ENCODE measurements at regions not wholly inside any gene's neighbourhood (a gene's known extent, or its start where the extent isn't known, plus 50 kb on each side); places are given as distances from the start of the nearest gene placed in this dataset.
"Not testable (repeated sequence)": the region's sequence is repeated elsewhere in the genome, so short reads cannot be mapped to it uniquely, and the experiment has no call there.

DNA sequence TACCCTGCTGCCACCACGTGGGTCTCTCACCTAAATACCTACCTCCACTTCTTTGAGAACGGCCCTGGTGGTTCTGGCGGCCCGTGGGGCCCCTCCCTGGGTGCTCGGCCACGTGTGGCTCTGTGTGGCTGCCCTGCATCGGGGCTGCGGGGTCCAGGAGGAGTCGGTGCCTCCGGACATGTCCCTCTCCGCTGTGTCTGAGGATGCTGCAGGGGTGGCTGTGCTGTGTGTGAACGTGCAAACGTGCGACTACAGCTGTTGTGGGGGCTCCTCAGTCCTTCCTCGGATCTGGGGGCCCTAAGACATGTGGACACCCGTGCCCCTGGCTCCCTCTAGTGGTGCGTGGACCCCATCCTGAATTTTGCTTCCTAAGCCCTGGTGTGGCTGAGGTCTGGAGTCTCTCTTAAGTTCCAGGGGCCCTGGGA lies 691.8 kb downstream of the QKI start:
- no peak for DNase-seq

DNA sequence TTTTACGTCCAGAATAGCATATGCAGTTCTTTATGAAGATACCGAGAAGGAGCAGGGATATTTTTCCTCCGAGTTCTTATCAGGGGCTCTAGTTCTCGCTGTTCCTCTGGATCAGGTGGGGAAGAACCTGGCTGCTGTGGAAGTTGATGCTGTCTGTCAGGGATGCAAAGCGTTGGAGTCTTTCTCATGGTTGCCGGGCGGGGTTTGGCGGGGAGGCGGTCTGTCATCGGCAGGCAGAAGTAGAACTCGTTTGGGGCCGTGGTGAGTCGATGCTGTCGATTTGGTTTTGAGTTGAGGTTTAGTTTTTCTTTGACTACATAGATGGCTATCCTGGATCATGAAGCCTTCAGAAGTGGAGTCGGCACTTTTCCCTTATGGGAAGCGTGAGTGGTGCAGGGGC lies 691.2 kb downstream of the QKI start:
- no peak for DNase-seq

DNA sequence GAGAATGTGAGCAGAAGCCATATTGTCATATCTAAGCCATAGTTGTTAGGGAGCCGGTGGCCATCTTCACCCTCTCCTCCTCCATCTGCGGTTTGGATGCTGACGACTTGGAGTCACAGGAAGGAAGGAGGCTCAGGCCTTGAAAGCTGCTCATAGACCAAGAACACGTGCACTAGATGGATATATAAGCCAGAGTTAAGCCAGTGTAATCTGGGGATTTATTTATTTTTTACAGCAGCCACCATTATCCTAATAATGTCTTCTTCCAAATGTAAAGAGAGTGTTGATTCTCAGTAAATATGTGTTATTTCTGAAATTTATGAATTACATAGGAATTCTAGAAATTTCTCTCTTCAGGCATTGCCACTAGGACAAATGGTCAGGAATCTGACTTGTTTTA lies 689.9 kb downstream of the QKI start:
- DNase-seq: no peak

DNA sequence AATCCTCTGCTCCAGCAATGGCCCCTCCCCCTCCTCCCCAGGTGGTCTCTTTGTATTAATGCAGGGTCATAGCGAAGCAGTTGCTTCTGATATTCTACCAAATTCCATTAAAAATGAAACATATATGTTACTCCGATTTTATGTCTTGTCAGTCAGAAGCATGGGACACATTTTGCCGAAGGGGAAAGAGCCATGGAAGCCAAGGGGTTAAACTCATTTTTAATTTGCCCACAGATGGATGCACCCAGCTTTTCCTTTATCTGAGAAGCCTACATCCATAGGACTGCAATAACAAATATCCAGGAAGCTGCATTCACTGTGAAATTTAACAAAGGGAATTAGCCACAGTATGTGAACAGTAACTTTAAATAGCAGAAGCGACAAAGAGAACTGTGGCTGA lies 688.2 kb downstream of the QKI start:
- no peak for DNase-seq

DNA sequence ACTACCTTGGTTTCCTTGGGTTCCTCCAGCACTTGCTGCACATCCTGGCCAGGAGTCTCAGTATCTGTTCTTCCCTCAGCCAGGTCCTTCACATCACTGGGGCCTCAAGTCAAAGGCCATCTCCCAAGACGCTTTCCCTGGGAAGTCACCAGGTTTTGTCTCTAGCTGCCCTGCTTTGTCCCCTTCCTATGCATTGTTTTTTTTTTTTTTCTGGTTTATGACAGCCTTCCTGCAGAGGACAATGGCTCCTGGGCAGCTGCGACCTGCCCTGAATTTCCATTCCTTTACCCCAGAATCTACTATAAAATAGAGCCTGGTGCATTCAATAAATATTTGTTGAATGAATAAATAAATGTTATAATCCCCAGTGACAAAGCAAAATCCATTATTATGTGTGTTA lies 687.3 kb downstream of the QKI start:
- no peak for DNase-seq

DNA sequence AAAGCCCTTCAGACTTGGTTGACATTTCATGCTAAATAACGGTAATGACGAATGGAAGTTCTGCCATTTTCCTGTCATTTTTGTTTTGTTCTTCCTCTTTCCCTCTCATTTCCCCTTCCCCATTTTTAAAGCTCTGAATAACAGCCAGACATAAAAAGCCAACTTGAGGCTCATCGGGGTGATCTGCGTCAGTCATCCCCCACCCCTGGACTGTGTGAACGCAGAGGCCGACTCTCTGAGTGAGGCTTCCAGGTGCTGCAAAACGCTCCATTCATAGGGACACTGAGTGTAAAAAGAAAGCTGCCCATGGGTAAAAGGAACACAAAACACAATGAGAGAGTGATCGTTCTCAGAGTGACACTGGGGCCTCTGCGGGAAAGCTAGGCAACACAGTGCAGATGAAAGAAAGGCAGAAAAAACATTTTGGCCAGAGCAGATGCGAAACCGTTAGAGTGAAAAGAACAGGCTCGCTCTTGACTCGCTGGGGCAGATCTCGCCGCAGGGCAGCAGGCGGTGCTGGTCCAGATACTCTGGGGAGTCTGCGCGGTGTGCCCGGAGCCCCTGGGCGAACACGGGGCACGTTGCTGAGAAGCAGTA lies 684.8 kb downstream of the QKI start:
- no peak for DNase-seq

DNA sequence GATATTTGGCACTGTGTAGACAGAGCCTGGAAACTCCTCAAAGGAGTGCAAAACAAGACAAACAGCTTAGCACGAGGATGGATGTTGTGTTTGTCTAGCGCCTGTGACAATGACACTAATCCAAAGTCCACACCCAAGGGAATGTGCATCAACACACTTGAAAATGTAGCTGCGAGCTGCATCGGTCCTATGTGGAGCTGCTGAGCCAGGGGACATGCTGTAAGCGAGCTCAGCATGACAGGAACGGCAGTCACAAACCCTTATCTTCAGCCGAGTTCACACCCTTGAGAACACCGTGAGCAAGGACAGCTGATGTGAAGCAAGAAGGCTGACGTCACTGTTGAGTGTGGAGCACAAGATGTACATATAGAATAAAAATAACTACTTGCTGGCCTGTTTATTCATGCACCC lies 684.3 kb downstream of the QKI start:
- no peak for DNase-seq

DNA sequence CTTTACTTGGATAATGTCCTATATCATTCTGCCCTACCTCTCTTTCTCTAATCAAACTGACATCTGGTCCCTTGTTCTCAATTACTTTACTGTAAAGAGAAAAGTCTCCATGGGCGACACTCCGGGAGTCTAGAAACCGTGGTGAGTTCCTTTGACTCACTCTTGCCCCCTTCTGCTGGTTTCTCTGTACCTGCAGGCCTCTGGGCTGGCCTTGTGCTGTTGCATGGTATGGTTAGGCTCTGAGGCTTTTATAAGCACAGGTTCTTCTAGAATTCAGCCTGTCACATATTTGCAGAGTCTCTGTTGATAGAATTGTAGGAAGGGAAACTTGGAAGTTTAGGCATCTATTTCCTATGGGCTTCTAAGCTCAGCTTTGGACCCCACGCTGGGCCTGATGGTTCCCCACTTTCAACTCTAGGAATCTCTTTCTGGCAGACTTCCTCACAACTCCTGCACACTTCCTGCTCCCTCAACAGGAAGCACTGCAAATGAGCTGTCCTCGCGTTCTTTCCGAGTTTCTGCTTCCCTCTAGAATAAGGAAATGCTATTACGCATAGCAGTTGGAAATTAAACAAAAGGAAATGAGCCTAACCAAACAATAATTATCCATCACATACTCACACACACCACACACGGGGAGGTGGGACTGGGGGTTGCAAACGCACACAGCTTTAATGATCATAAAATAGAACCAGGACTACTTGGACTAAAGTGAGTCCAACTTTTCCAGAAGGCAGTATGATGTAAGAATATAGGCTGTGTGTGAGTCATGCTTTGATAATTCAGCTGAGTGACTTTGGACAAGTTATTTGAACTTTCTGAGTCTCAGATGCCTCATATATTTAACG lies 683.3 kb downstream of the QKI start:
- DNase-seq: no peak

DNA sequence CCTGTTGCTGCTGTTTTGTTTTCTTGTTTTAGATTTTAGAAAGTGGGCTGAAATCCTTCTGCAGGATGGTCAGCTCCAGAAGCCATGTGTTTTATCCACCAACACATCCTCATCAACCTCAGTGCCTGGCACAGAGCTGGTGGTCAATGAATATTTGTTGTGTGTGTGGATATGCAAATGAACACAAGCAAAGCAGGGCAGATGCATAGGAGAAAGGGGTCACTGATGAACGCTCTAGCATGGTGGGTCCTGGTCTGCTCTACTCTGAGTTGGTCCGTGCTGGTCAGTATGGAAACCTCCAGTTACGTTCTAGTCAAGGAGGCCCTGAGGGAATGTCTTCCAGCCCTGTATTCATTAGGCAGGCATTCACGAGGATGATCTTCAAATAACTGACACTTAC lies 682.5 kb downstream of the QKI start:
- no peak for DNase-seq

DNA sequence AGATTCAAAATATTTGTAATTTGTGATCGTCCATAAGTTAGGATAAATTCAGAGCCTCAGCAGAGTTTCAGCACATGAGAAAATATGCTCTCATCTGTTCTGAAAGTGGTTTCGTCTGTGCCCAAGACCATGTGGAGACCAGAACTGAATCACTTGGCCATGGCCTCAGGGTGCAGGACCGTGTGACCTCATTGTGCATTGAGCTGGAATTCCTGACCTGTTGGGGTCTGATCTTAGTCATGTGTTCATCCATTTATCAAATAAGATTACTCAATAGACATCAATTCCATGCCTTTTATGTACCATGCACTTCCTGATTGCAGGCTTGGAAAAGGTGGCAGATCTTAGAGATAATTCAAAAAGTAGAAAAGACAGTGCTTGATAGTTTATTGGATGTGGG lies 680.5 kb downstream of the QKI start:
- no peak for DNase-seq

DNA sequence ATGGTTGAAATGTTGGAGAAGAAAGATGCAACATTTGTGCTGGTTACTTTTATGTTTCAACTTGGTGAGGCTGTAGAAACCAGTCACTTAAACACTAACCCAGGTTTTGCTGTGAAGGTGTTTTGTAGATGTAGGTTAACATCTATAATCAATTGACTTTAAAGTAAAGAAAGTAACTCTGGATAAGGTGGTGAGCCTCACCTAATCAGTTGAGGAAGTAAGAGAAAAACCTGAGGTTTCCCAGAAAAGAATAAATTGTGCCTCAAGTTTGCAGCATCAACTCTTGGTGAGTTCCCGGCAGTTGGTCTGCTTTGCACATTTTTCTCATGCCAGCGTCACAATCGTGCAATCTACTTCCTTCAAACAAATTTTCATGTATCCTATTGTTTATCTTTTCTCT lies 673.4 kb downstream of the QKI start:
- no peak for DNase-seq

DNA sequence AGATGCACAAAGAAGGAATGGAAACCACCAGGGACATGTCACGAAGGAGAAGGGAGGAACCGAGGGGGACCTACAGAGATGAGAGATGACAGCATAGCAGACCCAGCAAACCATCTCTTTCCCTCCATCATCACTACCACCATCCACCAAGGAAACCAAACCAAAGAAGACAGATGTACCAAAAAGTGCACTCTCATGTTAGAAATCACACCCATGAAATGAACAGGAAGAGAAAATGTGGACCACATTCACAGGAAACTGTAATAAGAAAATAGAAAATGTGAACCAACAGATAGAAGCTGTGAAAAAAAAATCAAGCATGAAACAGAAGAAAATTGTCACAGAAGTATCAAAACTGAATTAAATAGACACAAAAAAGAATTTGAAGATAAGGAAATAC lies 672.7 kb downstream of the QKI start:
- no peak for DNase-seq

DNA sequence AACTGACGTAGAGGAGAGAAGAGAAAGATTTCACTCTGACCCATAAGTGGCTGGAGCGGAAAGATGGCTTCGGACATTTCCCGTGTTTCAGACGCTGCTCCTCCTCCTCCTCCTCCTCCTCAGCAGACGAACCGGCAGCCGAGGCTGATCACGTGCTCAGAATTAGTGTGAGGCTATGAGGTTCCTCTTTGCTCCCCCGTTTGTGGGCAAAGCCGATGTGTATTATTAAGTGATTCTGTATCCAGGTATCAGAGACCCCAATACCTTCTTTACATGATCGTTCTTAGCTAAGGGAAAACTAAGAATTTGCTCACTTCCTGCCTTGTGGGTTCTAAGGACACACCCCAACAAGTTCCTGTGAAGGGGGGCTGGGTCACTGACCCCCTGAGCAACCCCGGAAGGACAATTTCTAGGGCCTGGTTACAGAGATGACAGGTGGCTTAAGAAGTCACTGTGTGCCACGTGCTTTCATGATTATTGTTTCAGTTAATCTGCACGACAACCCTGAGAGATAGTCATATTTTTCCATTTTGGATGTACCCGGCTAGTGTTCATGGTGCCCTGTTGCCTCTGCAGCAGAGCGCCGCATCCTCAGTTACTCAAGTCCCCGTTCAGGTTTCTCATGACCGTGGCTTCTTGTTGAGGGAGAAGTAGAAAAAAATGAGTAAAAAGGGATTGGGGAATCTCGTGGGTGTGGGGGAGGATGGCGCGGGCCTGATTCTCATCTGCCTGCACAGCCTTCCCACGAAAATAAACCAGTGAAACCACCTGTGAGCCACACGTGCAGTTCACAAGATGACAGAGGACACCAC lies 671.8 kb downstream of the QKI start:
- no peak for DNase-seq

DNA sequence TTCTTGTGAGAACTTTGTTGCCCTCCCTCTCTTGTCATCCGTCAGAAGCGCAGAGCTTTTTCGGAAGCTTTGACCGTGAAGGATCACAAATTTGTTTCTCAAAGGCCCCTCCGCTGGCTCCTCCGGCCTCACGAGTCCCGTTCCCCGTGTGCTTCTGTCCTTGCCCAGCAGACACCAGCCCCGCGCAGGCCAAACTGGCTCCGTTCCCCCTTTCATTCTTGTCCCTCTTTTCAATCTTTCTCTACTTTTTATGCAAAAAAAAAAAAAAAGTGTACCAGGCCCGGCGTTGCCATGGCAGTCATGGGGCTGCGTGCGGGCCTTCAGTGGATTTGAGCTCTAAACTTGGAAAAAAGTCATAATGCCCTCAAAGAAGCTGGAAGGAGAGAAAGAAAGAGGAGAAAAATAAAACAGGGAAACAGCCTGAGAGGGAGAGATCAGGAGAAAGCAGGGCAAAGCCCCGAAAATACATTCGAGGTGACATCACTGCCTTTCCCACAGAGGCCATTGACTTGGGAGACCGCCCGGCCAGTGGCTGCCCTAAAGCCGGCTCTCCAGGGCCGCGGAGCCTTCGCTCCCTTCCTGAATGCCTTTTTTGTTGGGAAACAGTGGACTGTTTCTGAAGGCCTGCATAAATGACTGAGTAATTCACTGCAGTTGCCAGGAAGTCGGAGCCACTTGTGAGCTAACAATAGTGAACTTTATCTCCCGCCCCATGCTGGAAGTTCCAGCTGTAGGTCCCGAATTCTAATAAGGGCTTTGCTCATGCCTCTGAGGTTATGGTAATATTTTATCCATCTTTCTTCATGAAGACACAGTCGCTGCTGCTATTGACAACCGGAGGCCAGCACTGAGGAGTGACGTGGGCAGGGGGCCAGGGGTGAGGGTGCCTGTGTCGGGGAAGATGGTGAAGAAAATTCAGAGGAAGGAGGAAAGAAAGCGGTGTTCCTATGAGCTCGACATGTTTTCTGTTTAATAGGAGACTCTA lies 670.9 kb downstream of the QKI start:
- DNase-seq: no peak

DNA sequence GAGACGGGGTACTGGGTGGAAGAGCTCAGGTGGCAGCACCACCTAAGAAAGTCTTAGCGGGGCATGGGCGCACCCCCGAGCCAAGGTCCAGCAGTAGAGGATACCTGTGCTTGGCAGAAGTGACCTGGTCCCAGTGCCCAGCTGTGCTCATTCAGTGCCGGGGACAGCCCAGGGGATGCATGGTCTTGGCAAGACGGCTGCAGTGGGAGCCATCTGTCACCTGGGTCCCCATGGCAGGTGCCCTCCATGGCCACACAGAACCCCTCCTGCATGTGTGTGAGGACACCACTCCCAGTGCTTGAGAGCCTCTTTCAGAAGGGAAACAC lies 664.7 kb downstream of the QKI start:
- no peak for DNase-seq

DNA sequence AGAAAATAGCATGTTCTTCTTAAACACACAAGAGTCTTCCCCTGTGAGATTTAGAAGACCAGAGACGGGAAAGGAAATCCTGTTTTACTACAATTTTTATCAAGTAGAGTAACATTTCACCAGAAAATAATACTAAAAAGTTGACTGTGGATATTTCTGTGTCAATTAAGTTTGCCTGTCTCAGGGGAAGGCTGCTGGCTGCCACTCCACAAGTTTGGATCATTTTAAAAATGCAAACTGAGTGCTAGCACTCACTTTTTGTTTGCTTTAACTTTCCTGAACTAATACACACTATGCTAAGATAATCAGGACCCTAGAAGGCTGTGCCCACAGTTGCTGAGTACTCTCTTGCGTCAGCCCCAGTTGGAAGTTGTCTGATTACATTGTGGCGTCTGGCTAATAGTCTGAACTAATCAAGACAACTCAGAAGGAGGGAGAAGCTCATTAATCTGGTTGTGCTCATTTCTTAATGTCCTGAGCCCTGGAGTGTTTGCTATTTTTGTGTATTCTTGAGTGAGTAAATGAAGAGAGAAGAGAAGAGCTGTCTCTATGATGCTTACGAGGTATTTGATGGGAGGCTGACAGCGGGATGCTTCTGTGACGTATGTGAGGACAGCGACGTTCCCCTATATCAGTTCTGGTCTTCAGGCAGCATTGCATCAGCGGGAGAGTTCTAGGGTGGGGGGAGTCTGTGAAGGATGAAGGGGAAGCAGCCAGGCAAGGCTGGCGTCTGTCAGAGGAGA lies 664.2 kb downstream of the QKI start:
- no peak for DNase-seq

DNA sequence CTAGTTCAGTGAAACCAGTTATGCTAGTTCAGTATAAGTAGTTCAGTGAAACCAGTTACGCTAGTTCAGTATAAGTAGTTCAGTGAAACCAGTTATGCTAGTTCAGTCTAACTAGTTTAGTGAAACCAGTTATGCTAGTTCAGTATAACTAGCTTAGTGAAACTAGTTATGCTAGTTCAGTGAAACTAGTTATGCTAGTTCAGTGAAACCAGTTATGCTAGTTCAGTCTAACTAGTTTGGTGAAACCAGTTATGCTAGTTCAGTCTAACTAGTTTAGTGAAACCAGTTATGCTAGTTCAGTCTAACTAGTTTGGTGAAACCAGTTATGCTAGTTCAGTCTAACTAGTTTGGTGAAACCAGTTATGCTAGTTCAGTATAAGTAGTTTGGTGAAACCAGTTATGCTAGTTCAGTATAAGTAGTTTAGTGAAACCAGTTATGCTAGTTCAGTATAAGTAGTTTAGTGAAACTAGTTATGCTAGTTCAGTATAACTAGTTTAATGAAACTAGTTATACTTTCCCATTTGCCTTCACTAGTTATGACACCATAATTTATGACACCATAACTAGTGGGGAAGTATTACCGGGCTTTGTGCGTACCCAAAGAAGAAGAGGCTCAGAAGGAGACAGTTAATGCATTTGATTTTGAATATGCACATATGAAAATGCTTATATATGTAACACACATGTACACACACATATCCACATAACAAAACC lies 662.5 kb downstream of the QKI start:
- not testable (repeated sequence) for DNase-seq

DNA sequence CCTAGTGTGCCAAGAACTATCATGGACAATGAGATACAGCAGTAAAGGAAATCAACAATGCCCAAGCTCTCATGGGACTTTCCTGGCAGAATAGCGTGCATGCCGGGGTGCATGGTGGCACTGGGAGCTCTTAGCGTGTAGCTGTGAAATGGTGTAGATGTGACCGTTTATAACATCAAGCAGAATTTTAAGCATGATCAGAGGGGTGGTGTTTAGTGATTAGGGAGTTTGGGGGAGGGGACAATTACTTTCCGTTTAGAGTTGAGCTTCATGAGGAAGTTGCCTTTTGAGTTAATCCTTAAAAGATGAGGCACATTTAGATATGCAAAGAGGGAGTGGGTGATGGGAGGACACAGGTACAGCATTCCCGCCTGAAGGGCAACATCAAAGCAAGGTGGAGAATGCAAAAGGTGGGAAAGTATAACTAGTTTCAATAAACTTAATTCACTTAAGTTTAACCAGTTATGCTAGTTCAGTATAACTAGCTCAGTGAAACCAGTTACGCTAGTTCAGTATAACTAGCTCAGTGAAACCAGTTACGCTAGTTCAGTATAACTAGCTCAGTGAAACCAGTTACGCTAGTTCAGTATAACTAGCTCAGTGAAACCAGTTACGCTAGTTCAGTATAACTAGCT lies 661.6 kb downstream of the QKI start:
- no peak for DNase-seq

DNA sequence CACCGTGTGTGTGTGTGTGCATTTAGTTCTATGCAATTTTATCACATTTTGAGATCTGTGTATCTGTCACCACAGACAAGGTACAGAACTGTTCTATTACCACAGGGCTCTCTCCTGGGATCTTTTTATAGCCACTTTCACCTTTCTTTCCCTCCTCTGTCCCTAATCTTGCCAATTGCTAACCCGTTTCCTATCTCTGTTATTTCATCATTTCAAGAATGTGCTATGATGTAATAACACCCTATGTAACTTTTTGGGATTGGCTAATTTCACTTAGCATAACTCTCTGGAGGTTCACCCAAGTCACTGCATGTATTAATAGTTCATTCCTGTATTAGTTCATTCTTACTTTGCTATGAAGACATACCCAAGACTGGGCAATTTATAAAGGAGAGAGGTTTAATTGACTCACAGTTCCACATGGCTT lies 657.7 kb downstream of the QKI start:
- no peak for DNase-seq

DNA sequence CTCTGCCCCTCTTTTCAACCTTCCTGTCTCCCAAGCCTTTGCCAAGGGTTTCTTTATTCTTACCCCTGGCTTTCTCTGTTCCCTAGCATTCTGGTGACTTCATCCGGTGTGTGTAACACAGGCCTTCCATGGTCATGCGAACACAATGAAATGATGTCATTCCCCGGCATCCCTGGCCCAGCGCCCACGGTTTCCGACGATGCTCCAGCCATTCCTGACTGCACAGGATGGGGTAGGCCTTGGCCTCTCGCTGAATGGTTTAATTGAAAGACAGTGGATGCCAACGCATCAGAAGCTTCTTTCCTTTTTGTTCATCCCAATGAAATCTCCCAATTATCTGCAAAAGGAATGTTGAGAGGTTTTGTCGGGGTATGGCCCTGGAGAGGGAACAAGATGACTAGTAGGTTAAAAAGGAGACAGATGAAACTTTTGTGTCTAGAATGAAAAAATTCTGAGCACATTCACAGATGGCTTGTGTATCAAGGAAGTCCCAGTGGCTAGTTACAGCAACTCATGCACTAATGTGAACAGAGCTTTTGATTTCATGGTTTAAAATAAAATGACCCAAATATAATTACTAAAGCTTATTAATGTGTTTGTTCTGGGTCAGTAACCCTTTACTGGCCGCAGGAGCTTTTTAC lies 655.0 kb downstream of the QKI start:
- peak; percentile 22 for DNase-seq
